NOMO-1 (cell line): ENCODE measurements at regions not wholly inside any gene's neighbourhood (a gene's known extent, or its start where the extent isn't known, plus 50 kb on each side); places are given as distances from the start of the nearest gene placed in this dataset.

Source experiments
- DNase-seq, 2 experiments: peaks; one replicate each; lab custom pipeline; 2025; ENCODE audit not compliant: unreplicated experiment in 2 of 2; lab: John Stamatoyannopoulos, UW

GRCh38 chr3:82954486-82954885 lies 1193.0 kb upstream of the GBE1 start:
- DNase-seq = no peak

- DNase-seq = no peak
These were observed 1180.6 kb upstream of the GBE1 start for GRCh38 chr3:82942041-82942440.

GRCh38 chr3:82940124-82940523 lies 1178.7 kb upstream of the GBE1 start:
- DNase-seq = no peak

- DNase-seq = no peak
These were observed 1178.1 kb upstream of the GBE1 start for GRCh38 chr3:82939491-82940097.

- DNase-seq = no peak
These were observed 1177.4 kb upstream of the GBE1 start for GRCh38 chr3:82938821-82939328.

- no peak for DNase-seq
These were observed 1166.1 kb upstream of the GBE1 start for GRCh38 chr3:82927309-82928253.

- DNase-seq = no peak
These were observed 1129.6 kb upstream of the GBE1 start for GRCh38 chr3:82891028-82891427.

GRCh38 chr3:82883072-82883471 lies 1121.6 kb upstream of the GBE1 start:
- DNase-seq = no peak

GRCh38 chr3:82875401-82875800 lies 1114.0 kb upstream of the GBE1 start:
- DNase-seq = no peak

- DNase-seq = no peak
These were observed 1078.4 kb upstream of the GBE1 start for GRCh38 chr3:82839871-82840270.

GRCh38 chr3:82834098-82834497 lies 1072.7 kb upstream of the GBE1 start:
- DNase-seq = no peak

GRCh38 chr3:82824491-82824890 lies 1063.0 kb upstream of the GBE1 start:
- DNase-seq = no peak

GRCh38 chr3:82816086-82816485 lies 1054.6 kb upstream of the GBE1 start:
- DNase-seq = no peak

GRCh38 chr3:82815417-82816058 lies 1054.1 kb upstream of the GBE1 start:
- DNase-seq = no peak

- DNase-seq = no peak
These were observed 1053.2 kb upstream of the GBE1 start for GRCh38 chr3:82814660-82815059.

- DNase-seq = no peak
These were observed 1046.3 kb upstream of the GBE1 start for GRCh38 chr3:82807781-82808180.

- DNase-seq = no peak
These were observed 1041.1 kb upstream of the GBE1 start for GRCh38 chr3:82802501-82802900.

- no peak for DNase-seq
These were observed 1038.8 kb upstream of the GBE1 start for GRCh38 chr3:82800248-82800647.

- DNase-seq = no peak
These were observed 1035.3 kb upstream of the GBE1 start for GRCh38 chr3:82796765-82797164.

- no peak for DNase-seq
These were observed 1029.8 kb upstream of the GBE1 start for GRCh38 chr3:82791241-82791640.

- no peak for DNase-seq
These were observed 1029.1 kb upstream of the GBE1 start for GRCh38 chr3:82790307-82791097.
